HEK293 (cell line): ENCODE measurements at regions not wholly inside any gene's neighbourhood (a gene's known extent, or its start where the extent isn't known, plus 50 kb on each side); places are given as distances from the start of the nearest gene placed in this dataset.

Source experiments
- CTCF ChIA-PET: fragments of 350-600 bp; formaldehyde crosslinking; extraction: SDS; loops from one replicate; lab custom pipeline; 2021; ENCODE audit warnings: antibody characterized with exemption; lab: Yijun Ruan, JAX
- POLR2A ChIA-PET: fragments of 300-600 bp; formaldehyde crosslinking; extraction: SDS; loops from one replicate; lab custom pipeline; 2020; ENCODE audit warnings: antibody characterized with exemption, inconsistent platforms; lab: Yijun Ruan, JAX
- H3K27ac ChIP-seq: fragments of 200-500 bp; sonication (Bioruptor generic); 2 replicates; pipeline ENCODE4 v1.5.1; 2014; ENCODE audit warnings: low read depth, low read length, control low read depth, inconsistent platforms; ENCODE audit errors: extremely low read depth
- H3K36me3 ChIP-seq, 2 experiments: fragments of 200-500 bp in 1 of 2; sonication (Bioruptor generic) in 1 of 2; 1 replicate in 1 of 2; 2 replicates in 1 of 2; pipeline ENCODE4 v1.5.1; 2014 to 2017; ENCODE audit warnings: inconsistent platforms in 2 of 2, low read length in 2 of 2; ENCODE audit not compliant: control insufficient read depth in 2 of 2, insufficient read depth in 1 of 2
- H3K4me1 ChIP-seq: fragments of 200-500 bp; sonication (Bioruptor generic); 2 replicates; pipeline ENCODE4 v1.5.1; 2014; ENCODE audit warnings: mild to moderate bottlenecking, low read length, inconsistent platforms; ENCODE audit not compliant: control insufficient read depth, insufficient read depth
- H3K4me3 ChIP-seq: 2 replicates; pipeline ENCODE4 v1.5.1; 2011; ENCODE audit warnings: low read depth, mild to moderate bottlenecking, control low read depth, low read length, moderate library complexity
- H3K9me3 ChIP-seq: fragments of 200-500 bp; sonication (Bioruptor generic); 2 replicates; pipeline ENCODE4 v1.5.1; 2014; ENCODE audit warnings: low read depth, low read length, inconsistent platforms; ENCODE audit not compliant: control insufficient read depth, insufficient read depth
- PRDM10 ChIP-seq: fragments of 450-650 bp; formaldehyde crosslinking; IDR thresholded peaks from 2 replicates; pipeline ENCODE4 v1.5.1; 2016; ENCODE audit warnings: missing biosample characterization, missing genetic modification characterization
- REST ChIP-seq: fragments of 450-650 bp; formaldehyde crosslinking; IDR thresholded peaks from 2 replicates; pipeline ENCODE4 v1.5.1; 2016; ENCODE audit warnings: missing biosample characterization, missing genetic modification characterization
- SCRT2 ChIP-seq: fragments of 450-650 bp; formaldehyde crosslinking; IDR thresholded peaks from 2 replicates; pipeline ENCODE4 v1.5.1; 2016; ENCODE audit warnings: missing biosample characterization, missing genetic modification characterization
- WT1 ChIP-seq: fragments of 450-650 bp; formaldehyde crosslinking; IDR thresholded peaks from 2 replicates; pipeline ENCODE4 v1.5.1; 2016; ENCODE audit warnings: missing biosample characterization, missing genetic modification characterization
- ZBTB17 ChIP-seq: fragments of 450-650 bp; formaldehyde crosslinking; IDR thresholded peaks from 2 replicates; pipeline ENCODE4 v1.5.1; 2016; ENCODE audit warnings: missing biosample characterization, missing genetic modification characterization
- ZBTB7A ChIP-seq: fragments of 450-650 bp; formaldehyde crosslinking; IDR thresholded peaks from 2 replicates; pipeline ENCODE4 v1.5.1; 2016; ENCODE audit warnings: low read depth, missing biosample characterization, missing genetic modification characterization
- ZNF157 ChIP-seq: fragments of 450-650 bp; formaldehyde crosslinking; IDR thresholded peaks from 2 replicates; pipeline ENCODE4 v1.5.1; 2016; ENCODE audit warnings: missing biosample characterization, missing genetic modification characterization
- ZNF184 ChIP-seq: fragments of 450-650 bp; IDR thresholded peaks from 2 replicates; pipeline ENCODE4 v1.5.1; 2018; ENCODE audit warnings: missing biosample characterization, mild to moderate bottlenecking, missing genetic modification characterization
- ZNF239 ChIP-seq: fragments of 450-650 bp; formaldehyde crosslinking; IDR thresholded peaks from 2 replicates; pipeline ENCODE4 v1.5.1; 2016; ENCODE audit warnings: missing biosample characterization, missing genetic modification characterization
- ZNF423 ChIP-seq: fragments of 450-650 bp; formaldehyde crosslinking; IDR thresholded peaks from 2 replicates; pipeline ENCODE4 v1.5.1; 2016; ENCODE audit warnings: missing biosample characterization, missing genetic modification characterization
- ZNF510 ChIP-seq: fragments of 450-650 bp; formaldehyde crosslinking; IDR thresholded peaks from 2 replicates; pipeline ENCODE4 v1.5.1; 2018; ENCODE audit warnings: mild to moderate bottlenecking, missing genetic modification characterization, missing biosample characterization; ENCODE audit not compliant: insufficient replicate concordance
- ZNF571 ChIP-seq: fragments of 450-650 bp; formaldehyde crosslinking; IDR thresholded peaks from 2 replicates; pipeline ENCODE4 v1.5.0; 2017; ENCODE audit warnings: missing biosample characterization, missing genetic modification characterization
- ZNF639 ChIP-seq: fragments of 450-650 bp; formaldehyde crosslinking; IDR thresholded peaks from 2 replicates; pipeline ENCODE4 v1.5.1; 2016; ENCODE audit warnings: missing biosample characterization, missing genetic modification characterization
- ZNF776 ChIP-seq: fragments of 450-650 bp; formaldehyde crosslinking; IDR thresholded peaks from 2 replicates; pipeline ENCODE4 v1.5.0; 2017; ENCODE audit warnings: missing biosample characterization, missing genetic modification characterization, borderline replicate concordance
- ZSCAN23 ChIP-seq: fragments of 450-650 bp; formaldehyde crosslinking; IDR thresholded peaks from 2 replicates; pipeline ENCODE4 v1.5.1; 2016; ENCODE audit warnings: missing biosample characterization, missing genetic modification characterization
- ZSCAN4 ChIP-seq: fragments of 450-650 bp; formaldehyde crosslinking; IDR thresholded peaks from 2 replicates; pipeline ENCODE4 v1.5.1; 2017; ENCODE audit warnings: missing biosample characterization, missing genetic modification characterization
- TF ChIP-seq, protein P1 (sequence below): fragments of 450-650 bp; formaldehyde crosslinking; IDR thresholded peaks from 2 replicates; pipeline ENCODE4 v1.5.1; 2016; ENCODE audit warnings: missing biosample characterization, missing genetic modification characterization
- TF ChIP-seq, protein P2 (sequence below): fragments of 450-650 bp; formaldehyde crosslinking; IDR thresholded peaks from 2 replicates; pipeline ENCODE4 v1.5.1; 2017; ENCODE audit warnings: missing biosample characterization, mild to moderate bottlenecking, missing genetic modification characterization, moderate library complexity

- no peaks in the 10 kb centered on the region for H3K36me3 ChIP-seq
- CTCF ChIA-PET: no interaction called here
Measured at GRCh38 chr12:128004383-128004938, 262.5 kb upstream of the TMEM132C start.

GRCh38 chr12:128007250-128007649, 259.7 kb upstream of the TMEM132C start:
- ChIA-PET CTCF (interaction anchor here (0.6 kb wide), 1 partner anchor 609 kb away, joined by 3 read pairs; no protein-coding TSS in a partner anchor), POLR2A (no interaction called here)
- Histone ChIP-seq H3K36me3 (no peaks in the 10 kb centered on the region), H3K9me3 (no peaks in the 10 kb centered on the region), H3K4me3 (no peak overlapping the region), H3K27ac (no peak overlapping the region), H3K4me1 (no peaks in the 10 kb centered on the region)
- TF ChIP-seq ZNF157 (tag by site-specific recombination) (no peak), ZNF239 (no peak), ZSCAN4 (tag by site-specific recombination) (no peak), ZNF184 (tag by site-specific recombination) (no peak), ZNF571 (tag by site-specific recombination) (no peak), ZSCAN23 (tag by site-specific recombination) (no peak), ZBTB17 (no peak), ZNF423 (tag by site-specific recombination) (no peak), PRDM10 (tag by site-specific recombination) (no peak)
- TF ChIP-seq, protein P1, sequence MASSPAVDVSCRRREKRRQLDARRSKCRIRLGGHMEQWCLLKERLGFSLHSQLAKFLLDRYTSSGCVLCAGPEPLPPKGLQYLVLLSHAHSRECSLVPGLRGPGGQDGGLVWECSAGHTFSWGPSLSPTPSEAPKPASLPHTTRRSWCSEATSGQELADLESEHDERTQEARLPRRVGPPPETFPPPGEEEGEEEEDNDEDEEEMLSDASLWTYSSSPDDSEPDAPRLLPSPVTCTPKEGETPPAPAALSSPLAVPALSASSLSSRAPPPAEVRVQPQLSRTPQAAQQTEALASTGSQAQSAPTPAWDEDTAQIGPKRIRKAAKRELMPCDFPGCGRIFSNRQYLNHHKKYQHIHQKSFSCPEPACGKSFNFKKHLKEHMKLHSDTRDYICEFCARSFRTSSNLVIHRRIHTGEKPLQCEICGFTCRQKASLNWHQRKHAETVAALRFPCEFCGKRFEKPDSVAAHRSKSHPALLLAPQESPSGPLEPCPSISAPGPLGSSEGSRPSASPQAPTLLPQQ: no peak

More at GRCh38 chr12:128004383-128004938, 262.5 kb upstream of the TMEM132C start:
- POLR2A ChIA-PET: no interaction called here
- TF ChIP-seq SCRT2: no peak
- TF ChIP-seq ZNF510 (tag by site-specific recombination): no peak
- TF ChIP-seq ZNF639 (tag by site-specific recombination): no peak
- TF ChIP-seq WT1: no peak
- no peak for TF ChIP-seq REST (tag by site-specific recombination)
- TF ChIP-seq, protein P2, sequence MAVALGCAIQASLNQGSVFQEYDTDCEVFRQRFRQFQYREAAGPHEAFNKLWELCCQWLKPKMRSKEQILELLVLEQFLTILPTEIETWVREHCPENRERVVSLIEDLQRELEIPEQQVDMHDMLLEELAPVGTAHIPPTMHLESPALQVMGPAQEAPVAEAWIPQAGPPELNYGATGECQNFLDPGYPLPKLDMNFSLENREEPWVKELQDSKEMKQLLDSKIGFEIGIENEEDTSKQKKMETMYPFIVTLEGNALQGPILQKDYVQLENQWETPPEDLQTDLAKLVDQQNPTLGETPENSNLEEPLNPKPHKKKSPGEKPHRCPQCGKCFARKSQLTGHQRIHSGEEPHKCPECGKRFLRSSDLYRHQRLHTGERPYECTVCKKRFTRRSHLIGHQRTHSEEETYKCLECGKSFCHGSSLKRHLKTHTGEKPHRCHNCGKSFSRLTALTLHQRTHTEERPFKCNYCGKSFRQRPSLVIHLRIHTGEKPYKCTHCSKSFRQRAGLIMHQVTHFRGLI (tag by site-specific recombination): no peak
- TF ChIP-seq ZNF776 (tag by site-specific recombination): no peak
- no peak for TF ChIP-seq ZBTB7A (tag by site-specific recombination)
- Histone ChIP-seq H3K27ac (no peak overlapping the region), H3K4me3 (no peak overlapping the region), H3K9me3 (no peaks in the 10 kb centered on the region), H3K4me1 (no peaks in the 10 kb centered on the region)
